HG03103 (cell line): ENCODE measurements at regions not wholly inside any gene's neighbourhood (a gene's known extent, or its start where the extent isn't known, plus 50 kb on each side); places are given as distances from the start of the nearest gene placed in this dataset.
"Not testable (repeated sequence)": the region's sequence is repeated elsewhere in the genome, so short reads cannot be mapped to it uniquely, and the experiment has no call there.

Experiments used
- ATAC-seq: cut with Tn5 transposase; IDR thresholded peaks from one replicate; pipeline ENCODE4 v1.9.1; 2021; ENCODE audit warnings: low read depth; ENCODE audit not compliant: unreplicated experiment

- no peak for ATAC-seq
Measured at GRCh38 chr18:66931010-66931409, 327.1 kb upstream of the CDH19 start.

- ATAC-seq = no peak
Measured at GRCh38 chr18:66916834-66917233, 312.9 kb upstream of the CDH19 start.

- ATAC-seq = no peak
Measured at GRCh38 chr18:66900837-66901236, 296.9 kb upstream of the CDH19 start.

- ATAC-seq = no peak
Measured at GRCh38 chr18:66895631-66896030, 291.7 kb upstream of the CDH19 start.

GRCh38 chr18:66894851-66895250 is 291.0 kb upstream of the CDH19 start:
- ATAC-seq = no peak

GRCh38 chr18:66892388-66892787 is 288.5 kb upstream of the CDH19 start:
- not testable (repeated sequence) for ATAC-seq

- no peak for ATAC-seq
Measured at GRCh38 chr18:66874812-66875474, 271.1 kb upstream of the CDH19 start.

- ATAC-seq = no peak
Measured at GRCh38 chr18:66874375-66874774, 270.5 kb upstream of the CDH19 start.

- ATAC-seq = no peak
Measured at GRCh38 chr18:66873899-66874298, 270.0 kb upstream of the CDH19 start.

GRCh38 chr18:66872277-66872676 is 268.4 kb upstream of the CDH19 start:
- ATAC-seq = no peak

- ATAC-seq = no peak
Measured at GRCh38 chr18:66867653-66868052, 263.8 kb upstream of the CDH19 start.

- ATAC-seq = not testable (repeated sequence)
Measured at GRCh38 chr18:66866427-66866940, 262.6 kb upstream of the CDH19 start.

GRCh38 chr18:66838340-66838987 is 234.6 kb upstream of the CDH19 start:
- ATAC-seq = no peak

GRCh38 chr18:66833646-66834045 is 229.8 kb upstream of the CDH19 start:
- ATAC-seq = no peak

- no peak for ATAC-seq
Measured at GRCh38 chr18:66826211-66826610, 222.3 kb upstream of the CDH19 start.

- ATAC-seq = no peak
Measured at GRCh38 chr18:66825347-66825746, 221.5 kb upstream of the CDH19 start.

GRCh38 chr18:66819235-66819634 is 215.3 kb upstream of the CDH19 start:
- ATAC-seq = no peak

GRCh38 chr18:66813138-66813537 is 209.2 kb upstream of the CDH19 start:
- no peak for ATAC-seq

GRCh38 chr18:66795051-66795450 is 191.2 kb upstream of the CDH19 start:
- ATAC-seq = no peak

- ATAC-seq = no peak
Measured at GRCh38 chr18:66792466-66792865, 188.6 kb upstream of the CDH19 start.

- ATAC-seq = no peak
Measured at GRCh38 chr18:66780609-66781008, 176.7 kb upstream of the CDH19 start.

- no peak for ATAC-seq
Measured at GRCh38 chr18:66778048-66778447, 174.2 kb upstream of the CDH19 start.
